Keratinocyte (primary cell): ENCODE measurements at regions not wholly inside any gene's neighbourhood (a gene's known extent, or its start where the extent isn't known, plus 50 kb on each side); places are given as distances from the start of the nearest gene placed in this dataset.

Experiments used
- DNase-seq: peaks from one replicate; pipeline ENCODE4 v3.0.0-alpha.2; 2011; ENCODE audit warnings: low read depth, missing footprints, low spot score
- FAIRE-seq: peaks from 2 replicates; lab custom pipeline; 2011; peaks lifted over from hg19 to GRCh38; lab: Jason Lieb, UNC
- H2AFZ ChIP-seq: 2 replicates; pipeline ENCODE4 v1.6.0; 2012; ENCODE audit warnings: low read length, control low read depth, inconsistent platforms; ENCODE audit not compliant: control insufficient read depth
- H3K27ac ChIP-seq: 2 replicates; pipeline ENCODE4 v1.5.1; 2011; ENCODE audit warnings: low read length; ENCODE audit not compliant: control insufficient read depth, insufficient read depth
- H3K27me3 ChIP-seq: 3 replicates; pipeline ENCODE4 v1.6.0; 2011; ENCODE audit warnings: low read length; ENCODE audit not compliant: control insufficient read depth, insufficient read depth; ENCODE audit errors: extremely low read depth
- H3K36me3 ChIP-seq, 2 experiments: 2 replicates in 1 of 2; 3 replicates in 1 of 2; pipeline ENCODE4 v1.5.1; 2011; ENCODE audit warnings: low read length in 2 of 2, mild to moderate bottlenecking in 1 of 2; ENCODE audit not compliant: control insufficient read depth in 2 of 2, insufficient read depth in 2 of 2; ENCODE audit errors: extremely low read depth in 1 of 2
- H3K4me1 ChIP-seq: 3 replicates; pipeline ENCODE4 v1.5.1; 2011; ENCODE audit warnings: low read length; ENCODE audit not compliant: control insufficient read depth, insufficient read depth; ENCODE audit errors: extremely low read depth
- H3K4me2 ChIP-seq: 3 replicates; pipeline ENCODE4 v1.6.0; 2011; ENCODE audit warnings: low read depth, low read length; ENCODE audit not compliant: control insufficient read depth, insufficient read depth; ENCODE audit errors: extremely low read depth
- H3K4me3 ChIP-seq, 3 experiments: fragments of 200-600 bp in 1 of 3; sonication (generic) in 1 of 3; 2 replicates in 2 of 3; 3 replicates in 1 of 3; pipeline ENCODE4 v1.5.1; 2011 to 2016; ENCODE audit warnings: low read length in 3 of 3, mild to moderate bottlenecking in 3 of 3, control low read depth in 2 of 3, inconsistent platforms in 1 of 3, low read depth in 1 of 3, mixed read lengths in 1 of 3, mixed run types in 1 of 3, moderate library complexity in 1 of 3; ENCODE audit not compliant: control insufficient read depth in 2 of 3, insufficient read depth in 2 of 3; ENCODE audit errors: extremely low read depth in 1 of 3
- H3K79me2 ChIP-seq: 2 replicates; pipeline ENCODE4 v1.6.0; 2012; ENCODE audit warnings: low read length; ENCODE audit not compliant: control insufficient read depth, insufficient read depth
- H3K9ac ChIP-seq: 3 replicates; pipeline ENCODE4 v1.6.0; 2011; ENCODE audit warnings: low read length; ENCODE audit not compliant: control insufficient read depth, insufficient read depth; ENCODE audit errors: extremely low read depth
- H3K9me1 ChIP-seq: 3 replicates; pipeline ENCODE4 v1.6.0; 2011; ENCODE audit warnings: low read length; ENCODE audit not compliant: control insufficient read depth, insufficient read depth; ENCODE audit errors: extremely low read depth
- H3K9me3 ChIP-seq: 2 replicates; pipeline ENCODE4 v1.5.1; 2012; ENCODE audit warnings: low read depth, low read length; ENCODE audit not compliant: control insufficient read depth
- H4K20me1 ChIP-seq: 3 replicates; pipeline ENCODE4 v1.6.0; 2011; ENCODE audit warnings: low read length; ENCODE audit not compliant: control insufficient read depth, insufficient read depth; ENCODE audit errors: extremely low read depth
- EZH2 ChIP-seq: IDR thresholded peaks from one replicate; pipeline ENCODE4 v1.6.1; 2012; ENCODE audit warnings: inconsistent platforms, mild to moderate bottlenecking, low read length, moderate library complexity
- dilution Hi-C: fragments of 300-500 bp; cut with MboI; formaldehyde crosslinking; loops from one replicate; pipeline ENCODE4 v1.7.0; 2020; ENCODE audit warnings: low sequenced_read_pairs; ENCODE audit not compliant: extremely low pct_ligation_motif_present
- TF ChIP-seq, protein P1 (sequence below), 3 experiments: IDR thresholded peaks in 1 of 3; conservative IDR thresholded peaks in 1 of 3; optimal IDR thresholded peaks in 1 of 3; 2 replicates in 2 of 3; 3 replicates in 1 of 3; pipeline versions ENCODE3 to v1.5.1; 2011; ENCODE audit warnings: low read length in 3 of 3, mild to moderate bottlenecking in 3 of 3, moderate library complexity in 2 of 3, control low read depth in 1 of 3, inconsistent platforms in 1 of 3; ENCODE audit not compliant: insufficient read depth in 2 of 3; ENCODE audit errors: extremely low read depth in 1 of 3

GRCh38 chr4:141328560-141329173, 108.0 kb downstream of the ZNF330 start:
- Histone ChIP-seq H3K79me2 (no peaks in the 10 kb centered on the region), H3K4me3 (no peak overlapping the region), H3K9me3 (no peaks in the 10 kb centered on the region), H3K27ac (no peak overlapping the region), H4K20me1 (no peaks in the 10 kb centered on the region), H3K36me3 (no peaks in the 10 kb centered on the region), H3K4me1 (peaks cover 3% of the 10 kb centered on the region), H3K9ac (no peak overlapping the region), H3K27me3 (peaks cover 3% of the 10 kb centered on the region), H3K9me1 (no peaks in the 10 kb centered on the region), H3K4me2 (no peak overlapping the region), H2AFZ (no peak overlapping the region)
- no peak for FAIRE-seq
- dilution Hi-C loops = no loop called here
- DNase-seq = no peak
- TF ChIP-seq, protein P1, sequence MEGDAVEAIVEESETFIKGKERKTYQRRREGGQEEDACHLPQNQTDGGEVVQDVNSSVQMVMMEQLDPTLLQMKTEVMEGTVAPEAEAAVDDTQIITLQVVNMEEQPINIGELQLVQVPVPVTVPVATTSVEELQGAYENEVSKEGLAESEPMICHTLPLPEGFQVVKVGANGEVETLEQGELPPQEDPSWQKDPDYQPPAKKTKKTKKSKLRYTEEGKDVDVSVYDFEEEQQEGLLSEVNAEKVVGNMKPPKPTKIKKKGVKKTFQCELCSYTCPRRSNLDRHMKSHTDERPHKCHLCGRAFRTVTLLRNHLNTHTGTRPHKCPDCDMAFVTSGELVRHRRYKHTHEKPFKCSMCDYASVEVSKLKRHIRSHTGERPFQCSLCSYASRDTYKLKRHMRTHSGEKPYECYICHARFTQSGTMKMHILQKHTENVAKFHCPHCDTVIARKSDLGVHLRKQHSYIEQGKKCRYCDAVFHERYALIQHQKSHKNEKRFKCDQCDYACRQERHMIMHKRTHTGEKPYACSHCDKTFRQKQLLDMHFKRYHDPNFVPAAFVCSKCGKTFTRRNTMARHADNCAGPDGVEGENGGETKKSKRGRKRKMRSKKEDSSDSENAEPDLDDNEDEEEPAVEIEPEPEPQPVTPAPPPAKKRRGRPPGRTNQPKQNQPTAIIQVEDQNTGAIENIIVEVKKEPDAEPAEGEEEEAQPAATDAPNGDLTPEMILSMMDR (optimal IDR thresholded peaks at IDR 0.05 in 1 of 3, IDR thresholded peaks at IDR 0.05 in 1 of 3, conservative IDR thresholded peaks at IDR 0.05 in 1 of 3; ENCODE audit: extremely low read depth in 1 of 3, insufficient read depth in 2 of 3, low read length in 3 of 3) = no peak
- no peak for TF ChIP-seq EZH2

DNA sequence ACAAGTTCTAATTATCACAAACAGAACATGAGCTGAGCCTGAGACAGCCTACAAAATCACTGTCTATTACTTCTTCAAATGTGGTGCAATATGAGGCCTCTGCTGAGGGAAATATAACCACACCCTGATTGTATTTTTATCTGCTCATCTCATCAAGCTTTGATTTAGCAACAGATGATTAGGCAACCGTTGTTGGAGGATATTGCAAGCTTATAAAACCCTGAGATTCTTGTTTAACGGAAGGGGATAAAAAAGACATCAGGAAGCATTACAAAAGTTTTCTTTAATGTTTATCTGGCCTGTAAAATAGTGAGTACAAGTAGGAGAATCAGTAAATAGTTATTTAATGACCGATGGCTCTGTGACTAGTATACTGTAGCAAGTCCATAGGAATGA, 108.5 kb downstream of the ZNF330 start:
- no peak overlapping the region for H2AFZ ChIP-seq
- FAIRE-seq = no peak

More for the DNA sequence above, 108.5 kb downstream of the ZNF330 start:
- no peaks in the 10 kb centered on the region for H3K9me1 ChIP-seq
- H3K79me2 ChIP-seq = no peaks in the 10 kb centered on the region
- peaks cover 3% of the 10 kb centered on the region for H3K4me1 ChIP-seq
- DNase-seq = no peak
- peaks cover 2% of the 10 kb centered on the region for H3K27me3 ChIP-seq
- H3K36me3 ChIP-seq = no peaks in the 10 kb centered on the region
- H3K4me3 ChIP-seq = no peak overlapping the region
- no peak overlapping the region for H3K9ac ChIP-seq
- H3K27ac ChIP-seq = no peak overlapping the region
- peak overlapping the region; percentile 10 for H3K4me2 ChIP-seq
- H4K20me1 ChIP-seq = no peaks in the 10 kb centered on the region
- TF ChIP-seq EZH2 = no peak
- TF ChIP-seq, protein P1 (optimal IDR thresholded peaks at IDR 0.05 in 1 of 3, IDR thresholded peaks at IDR 0.05 in 1 of 3, conservative IDR thresholded peaks at IDR 0.05 in 1 of 3; ENCODE audit: extremely low read depth in 1 of 3, insufficient read depth in 2 of 3, low read length in 3 of 3) = no peak
- dilution Hi-C loops = no loop called here
- no peaks in the 10 kb centered on the region for H3K9me3 ChIP-seq
